ENCODE measurements at regions not wholly inside any gene's neighbourhood (a gene's known extent, or its start where the extent isn't known, plus 50 kb on each side); places are given as distances from the start of the nearest gene placed in this dataset.
"Not testable (repeated sequence)": the region's sequence is repeated elsewhere in the genome, so short reads cannot be mapped to it uniquely, and the experiment has no call there.

GRCh38 chr4:162943263-162943662 is 223.4 kb downstream of the NAF1 start:
- DNase-seq: no peak

GRCh38 chr4:162938738-162939485 is 227.8 kb downstream of the NAF1 start:
- no peak for DNase-seq

- DNase-seq: no peak
Observed at GRCh38 chr4:162935214-162935613, 231.5 kb downstream of the NAF1 start.

GRCh38 chr4:162931286-162931685 is 235.4 kb downstream of the NAF1 start:
- no peak for DNase-seq

GRCh38 chr4:162921178-162921785 is 245.4 kb downstream of the NAF1 start:
- DNase-seq: no peak

- no peak for DNase-seq
Observed at GRCh38 chr4:162920649-162921048, 246.0 kb downstream of the NAF1 start.

- DNase-seq: no peak
Observed at GRCh38 chr4:162912482-162912881, 254.2 kb downstream of the NAF1 start.

GRCh38 chr4:162911349-162911748 is 255.3 kb downstream of the NAF1 start:
- DNase-seq: no peak

GRCh38 chr4:162909952-162910351 is 256.7 kb downstream of the NAF1 start:
- no peak for DNase-seq

GRCh38 chr4:162894387-162894786 is 272.3 kb downstream of the NAF1 start:
- DNase-seq: no peak

- DNase-seq: peak; percentile 64
Observed at GRCh38 chr4:162891788-162892707, 274.6 kb downstream of the NAF1 start.

- DNase-seq: no peak
Observed at GRCh38 chr4:162878096-162878495, 288.6 kb downstream of the NAF1 start.

- peak; percentile 84 for DNase-seq
Observed at GRCh38 chr4:162874748-162875147, 291.9 kb downstream of the NAF1 start.

GRCh38 chr4:162871990-162872389 is 294.7 kb downstream of the NAF1 start:
- DNase-seq: peak; percentile 64

- DNase-seq: no peak
Observed at GRCh38 chr4:162869157-162869556, 297.5 kb downstream of the NAF1 start.

GRCh38 chr4:162866565-162866964 is 300.1 kb downstream of the NAF1 start:
- DNase-seq: no peak

- no peak for DNase-seq
Observed at GRCh38 chr4:162865102-162865501, 301.6 kb downstream of the NAF1 start.

GRCh38 chr4:162853788-162854187 is 312.9 kb downstream of the NAF1 start:
- no peak for DNase-seq

GRCh38 chr4:162852642-162853041 is 314.0 kb downstream of the NAF1 start:
- DNase-seq: no peak

GRCh38 chr4:162851241-162851758 is 315.4 kb downstream of the NAF1 start:
- DNase-seq: not testable (repeated sequence)

GRCh38 chr4:162849937-162850336 is 316.8 kb downstream of the NAF1 start:
- DNase-seq: peak; percentile 66

GRCh38 chr4:162847945-162848549 is 318.6 kb downstream of the NAF1 start:
- DNase-seq: no peak
